Uterus (tissue), 3 donors: ENCODE measurements at regions not wholly inside any gene's neighbourhood (a gene's known extent, or its start where the extent isn't known, plus 50 kb on each side); places are given as distances from the start of the nearest gene placed in this dataset.
A peak's percentile ranks its signal among the peaks of the same experiment; 100 is the strongest.

Source experiments
- DNase-seq, 2 donors: peaks; one replicate each; pipeline ENCODE4 v3.0.0-alpha.2; 2019 to 2020
- H3K27ac ChIP-seq, 2 donors: fragments of 200-600 bp; sonication (generic); 1 replicate in 1 of 2; 2 replicates in 1 of 2; pipeline ENCODE4 v1.5.1; 2016 to 2018
- H3K27me3 ChIP-seq, 2 donors: fragments of 200-600 bp; sonication (generic); one replicate each; pipeline ENCODE4 v1.5.1; 2018 to 2019; ENCODE audit warnings: control low read depth in 1 of 2
- H3K36me3 ChIP-seq, 2 donors: fragments of 200-600 bp; sonication (generic); one replicate each; pipeline ENCODE4 v1.5.1; 2019; ENCODE audit warnings: control low read depth in 1 of 2
- H3K4me1 ChIP-seq, 2 donors: fragments of 200-600 bp; sonication (generic); one replicate each; pipeline ENCODE4 v1.5.1; 2018 to 2019; ENCODE audit warnings: control low read depth in 1 of 2
- H3K4me3 ChIP-seq, 2 donors: fragments of 200-600 bp; sonication (generic); 1 replicate in 1 of 2; 2 replicates in 1 of 2; pipeline ENCODE4 v1.5.1; 2018 to 2019; ENCODE audit warnings: mild to moderate bottlenecking in 1 of 2
- H3K9me3 ChIP-seq, 2 donors: fragments of 200-600 bp; sonication (generic); one replicate each; pipeline ENCODE4 v1.5.1; 2019; ENCODE audit warnings: control low read depth in 1 of 2
- CTCF ChIP-seq, 4 experiments: fragments of 200-600 bp in 2 of 4; fragments of 450-650 bp in 2 of 4; sonication (generic) in 2 of 4; IDR thresholded peaks; one replicate each; pipeline ENCODE4 v1.5.1; 2016 to 2019; ENCODE audit warnings: antibody characterized with exemption in 4 of 4, mild to moderate bottlenecking in 2 of 4, moderate library complexity in 1 of 4
- POLR2A ChIP-seq, 2 donors: fragments of 450-650 bp; IDR thresholded peaks; one replicate each; pipeline ENCODE4 v1.6.1; 2016; ENCODE audit warnings: antibody characterized with exemption in 2 of 2, mild to moderate bottlenecking in 1 of 2, moderate library complexity in 1 of 2
- intact Hi-C: fragments of 100-400 bp; cut with DNase I; formaldehyde crosslinking; loops from one replicate; pipeline ENCODE4 v1.15.1; 2023; ENCODE audit warnings: low total_unique reads
- donor health status: DM: yes; HTN: yes; CAD: no.

DNA sequence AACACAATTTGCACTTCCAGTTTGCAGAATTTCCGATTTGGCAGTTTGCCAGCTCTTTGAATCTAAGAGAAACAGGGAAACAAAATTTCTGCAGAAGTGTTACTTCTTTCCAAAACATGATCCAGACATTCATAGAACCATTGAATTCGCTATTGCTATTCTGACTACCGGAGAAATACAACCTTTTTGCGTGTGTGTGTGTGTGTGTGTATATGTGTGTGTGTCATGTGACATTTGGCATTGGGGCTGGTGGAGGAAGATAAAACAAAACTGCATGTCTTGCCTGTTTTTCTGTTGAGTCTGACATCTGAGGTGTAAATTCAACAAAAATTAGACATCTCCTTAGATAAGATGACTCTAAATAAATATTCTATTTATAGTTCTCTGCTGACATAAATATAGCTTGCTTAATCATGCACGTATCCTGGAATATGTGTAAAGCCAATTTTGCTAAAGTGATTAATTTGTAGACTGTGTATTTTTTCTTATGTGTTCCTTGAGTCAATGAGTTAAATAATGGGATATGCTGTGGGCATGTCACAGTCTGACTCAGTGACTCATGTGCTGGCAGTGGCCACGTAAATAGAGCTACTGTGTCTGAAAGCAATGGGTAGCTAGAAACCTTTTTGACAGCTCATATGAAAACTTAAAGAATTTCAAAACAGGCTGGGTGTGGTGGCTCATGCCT, 98.9 kb downstream of the HPGD start:
- intact Hi-C loops: no loop called here
- Histone ChIP-seq H3K27me3 (peaks cover 0 to 5% of the 10 kb centered on the region in 2 donors), H3K4me3 (no peak overlapping the region), H3K27ac (peak overlapping the region in 1 of 2 donors; percentile 5), H3K36me3 (no peaks in the 10 kb centered on the region), H3K4me1 (no peaks in the 10 kb centered on the region), H3K9me3 (no peaks in the 10 kb centered on the region)
- DNase-seq: peak; percentile 37 to 50
- TF ChIP-seq POLR2A (IDR thresholded peaks at IDR 0.05): no peak
- TF ChIP-seq CTCF (IDR thresholded peaks at IDR 0.05): no peak

DNA sequence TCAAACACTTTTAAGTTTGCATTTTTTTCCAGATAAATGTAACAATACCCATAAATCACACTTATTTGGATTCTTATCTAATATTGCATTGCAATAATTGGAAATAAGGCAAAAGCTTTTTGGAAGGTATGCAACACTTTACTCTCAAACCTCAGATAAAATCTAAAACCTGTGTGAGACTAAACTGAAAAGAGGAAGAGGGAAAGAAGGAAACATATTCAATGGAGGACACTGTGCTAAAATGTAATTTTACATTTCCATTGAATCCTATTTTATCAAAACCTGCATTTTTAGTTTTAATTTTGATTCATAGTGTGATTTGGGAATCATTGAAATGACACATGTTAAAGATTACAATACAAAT, 99.4 kb downstream of the HPGD start:
- H3K4me1 ChIP-seq: no peaks in the 10 kb centered on the region
- TF ChIP-seq POLR2A (IDR thresholded peaks at IDR 0.05) (no peak), CTCF (IDR thresholded peaks at IDR 0.05) (no peak)
- intact Hi-C loops: no loop called here
- H3K4me3 ChIP-seq: no peak overlapping the region
- H3K27ac ChIP-seq: no peak overlapping the region
- H3K36me3 ChIP-seq: no peaks in the 10 kb centered on the region
- peaks cover 0 to 5% of the 10 kb centered on the region in 2 donors for H3K27me3 ChIP-seq
- no peaks in the 10 kb centered on the region for H3K9me3 ChIP-seq
- no peak for DNase-seq

GRCh38 chr4:174420316-174420715, 102.0 kb downstream of the HPGD start:
- Histone ChIP-seq H3K36me3 (no peaks in the 10 kb centered on the region), H3K4me3 (no peak overlapping the region), H3K27ac (no peak overlapping the region), H3K9me3 (no peaks in the 10 kb centered on the region), H3K4me1 (no peaks in the 10 kb centered on the region), H3K27me3 (peaks cover 0 to 5% of the 10 kb centered on the region in 2 donors)
- intact Hi-C loops: no loop called here
- DNase-seq: no peak
- no peak for TF ChIP-seq POLR2A (IDR thresholded peaks at IDR 0.05)
- TF ChIP-seq CTCF (IDR thresholded peaks at IDR 0.05): no peak

DNA sequence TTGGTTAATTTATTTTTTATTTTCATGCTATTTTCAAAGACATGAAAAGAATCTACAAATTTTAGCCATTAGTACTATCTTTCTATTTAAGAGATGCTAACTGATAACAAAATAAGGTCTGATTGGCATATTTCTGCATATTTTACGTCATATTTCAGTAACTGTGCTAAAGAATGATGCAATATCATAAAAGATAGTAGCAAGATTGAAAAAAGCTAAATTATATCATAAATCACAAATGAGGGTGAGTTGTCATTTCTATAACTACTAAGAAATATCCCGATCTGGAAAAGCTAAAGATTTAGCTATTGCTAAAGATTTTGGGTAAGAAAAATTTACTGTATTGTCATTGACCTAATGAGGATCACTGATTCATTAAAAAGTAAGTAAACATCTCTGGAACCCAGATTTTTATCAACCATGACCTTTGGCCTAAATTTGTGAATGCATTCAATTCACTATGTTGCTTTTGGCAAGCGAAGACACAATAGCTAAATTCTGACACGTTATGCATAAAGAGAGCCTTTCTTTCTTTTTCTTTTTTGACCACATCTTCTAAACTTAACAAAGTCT, 103.6 kb downstream of the HPGD start:
- no peaks in the 10 kb centered on the region for H3K36me3 ChIP-seq
- H3K9me3 ChIP-seq: no peaks in the 10 kb centered on the region
- no peaks in the 10 kb centered on the region for H3K4me1 ChIP-seq
- H3K27ac ChIP-seq: no peak overlapping the region
- H3K27me3 ChIP-seq: no peaks in the 10 kb centered on the region
- TF ChIP-seq CTCF (IDR thresholded peaks at IDR 0.05): no peak
- no peak for TF ChIP-seq POLR2A (IDR thresholded peaks at IDR 0.05)
- intact Hi-C loops: no loop called here
- no peak for DNase-seq
- H3K4me3 ChIP-seq: no peak overlapping the region

GRCh38 chr4:174408841-174409552, 113.3 kb downstream of the HPGD start:
- H3K4me1 ChIP-seq: no peaks in the 10 kb centered on the region
- H3K27ac ChIP-seq: no peak overlapping the region
- H3K27me3 ChIP-seq: no peaks in the 10 kb centered on the region
- no peaks in the 10 kb centered on the region for H3K9me3 ChIP-seq
- TF ChIP-seq CTCF (IDR thresholded peaks at IDR 0.05) (no peak), POLR2A (IDR thresholded peaks at IDR 0.05) (no peak)
- H3K4me3 ChIP-seq: no peak overlapping the region
- no peak for DNase-seq
- intact Hi-C loops: no loop called here
- H3K36me3 ChIP-seq: no peaks in the 10 kb centered on the region
